SU-DHL-6 (cell line): ENCODE measurements at regions not wholly inside any gene's neighbourhood (a gene's known extent, or its start where the extent isn't known, plus 50 kb on each side); places are given as distances from the start of the nearest gene placed in this dataset.

Experiments used
- H2AFZ ChIP-seq: fragments of 200-600 bp; sonication (generic); 2 replicates; pipeline ENCODE4 v1.6.1; 2014; ENCODE audit warnings: low read depth, mild to moderate bottlenecking, moderate library complexity, mixed read lengths, antibody characterized with exemption, low read length; ENCODE audit not compliant: severe bottlenecking
- H3F3A ChIP-seq: fragments of 200-600 bp; shearing (Covaris generic); 2 replicates; pipeline ENCODE4 v1.6.0; 2016; ENCODE audit warnings: antibody characterized with exemption, mild to moderate bottlenecking; ENCODE audit not compliant: insufficient read depth
- H3K27ac ChIP-seq: fragments of 200-600 bp; sonication (generic); 2 replicates; pipeline ENCODE4 v1.5.1; 2016; ENCODE audit warnings: low read depth, mild to moderate bottlenecking, low read length, moderate library complexity, mixed read lengths
- H3K27me3 ChIP-seq: fragments of 200-600 bp; sonication (generic), shearing (Covaris generic); 2 replicates; pipeline ENCODE4 v1.6.0; 2014; ENCODE audit warnings: mild to moderate bottlenecking, low read length
- H3K36me3 ChIP-seq: fragments of 200-600 bp; sonication (generic); 2 replicates; pipeline ENCODE4 v1.6.1; 2014; ENCODE audit warnings: mild to moderate bottlenecking, low read length, mixed read lengths
- H3K4me2 ChIP-seq: fragments of 300-600, 200-600 bp; shearing (Covaris generic), sonication (generic); 2 replicates; pipeline ENCODE4 v1.6.0; 2014; ENCODE audit warnings: low read length, low read depth, mild to moderate bottlenecking; ENCODE audit not compliant: poor library complexity, severe bottlenecking
- H3K4me3 ChIP-seq: fragments of 200-600 bp; sonication (generic); 2 replicates; pipeline ENCODE4 v1.5.1; 2014; ENCODE audit warnings: antibody characterized with exemption, low read length, mild to moderate bottlenecking, mixed read lengths; ENCODE audit not compliant: insufficient read depth, poor library complexity, severe bottlenecking
- H3K79me2 ChIP-seq: fragments of 200-600 bp; sonication (generic); 2 replicates; pipeline ENCODE4 v1.6.1; 2014; ENCODE audit warnings: mild to moderate bottlenecking, low read length, moderate library complexity; ENCODE audit not compliant: insufficient read depth
- H3K9ac ChIP-seq: fragments of 200-600 bp; sonication (generic); 2 replicates; pipeline ENCODE4 v1.7.0; 2014; ENCODE audit warnings: mild to moderate bottlenecking, low read length
- H3K9me2 ChIP-seq: fragments of 200-600 bp; sonication (generic); replicated peaks from 2 replicates; pipeline ENCODE4 v1.6.1; 2014; ENCODE audit warnings: low read length; ENCODE audit not compliant: insufficient read depth
- H3K9me3 ChIP-seq: fragments of 200-600 bp; sonication (generic); 2 replicates; pipeline ENCODE4 v1.6.1; 2014; ENCODE audit warnings: low read length, mixed read lengths; ENCODE audit not compliant: insufficient read depth
- H4K20me1 ChIP-seq: fragments of 200-600 bp; sonication (generic); 2 replicates; pipeline ENCODE4 v1.6.1; 2014; ENCODE audit warnings: low read depth, mild to moderate bottlenecking, antibody characterized with exemption, low read length, moderate library complexity, mixed read lengths
- EZH2phosphoT487 ChIP-seq: fragments of 200-600 bp; sonication (generic), shearing (Covaris generic); conservative IDR thresholded peaks from 2 replicates; pipeline ENCODE4 v1.6.1; 2018; ENCODE audit warnings: mild to moderate bottlenecking, antibody characterized with exemption, low read length, moderate library complexity, mixed read lengths
- TF ChIP-seq, protein P1 (sequence below): fragments of 200-600 bp; sonication (generic); IDR thresholded peaks from one replicate; pipeline ENCODE4 v1.5.1; 2017; ENCODE audit warnings: antibody characterized with exemption, mild to moderate bottlenecking, low read length, moderate library complexity; ENCODE audit not compliant: insufficient read depth, poor library complexity, severe bottlenecking

DNA sequence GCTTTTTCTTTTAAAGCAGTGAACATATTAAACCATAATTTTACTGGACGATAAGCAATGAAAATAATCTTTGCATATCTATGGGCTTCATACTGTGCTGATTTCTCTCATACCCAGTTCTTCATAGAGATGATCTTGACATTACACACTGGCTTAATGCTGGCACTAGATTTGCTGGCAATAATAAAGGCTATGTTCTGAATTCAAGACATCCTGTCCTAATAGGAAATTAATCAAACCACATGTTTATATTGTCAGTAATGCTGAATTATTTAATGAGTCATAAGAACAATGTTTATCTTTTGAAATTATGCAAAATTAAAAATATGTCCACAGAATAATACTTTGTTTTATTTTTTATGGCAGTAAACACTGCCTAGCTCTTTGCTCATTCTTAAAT lies 643.2 kb downstream of the OTOL1 start:
- Histone ChIP-seq H3K27ac (no peak overlapping the region), H3K4me2 (no peak overlapping the region), H3K9ac (no peak overlapping the region), H3K4me3 (no peak overlapping the region), H3K36me3 (no peaks in the 10 kb centered on the region), H3K9me2 (no peaks in the 10 kb centered on the region), H3K79me2 (no peaks in the 10 kb centered on the region), H3K27me3 (no peaks in the 10 kb centered on the region), H3F3A (no peaks in the 10 kb centered on the region), H4K20me1 (no peaks in the 10 kb centered on the region), H3K9me3 (no peaks in the 10 kb centered on the region), H2AFZ (no peak overlapping the region)
- TF ChIP-seq, protein P1, sequence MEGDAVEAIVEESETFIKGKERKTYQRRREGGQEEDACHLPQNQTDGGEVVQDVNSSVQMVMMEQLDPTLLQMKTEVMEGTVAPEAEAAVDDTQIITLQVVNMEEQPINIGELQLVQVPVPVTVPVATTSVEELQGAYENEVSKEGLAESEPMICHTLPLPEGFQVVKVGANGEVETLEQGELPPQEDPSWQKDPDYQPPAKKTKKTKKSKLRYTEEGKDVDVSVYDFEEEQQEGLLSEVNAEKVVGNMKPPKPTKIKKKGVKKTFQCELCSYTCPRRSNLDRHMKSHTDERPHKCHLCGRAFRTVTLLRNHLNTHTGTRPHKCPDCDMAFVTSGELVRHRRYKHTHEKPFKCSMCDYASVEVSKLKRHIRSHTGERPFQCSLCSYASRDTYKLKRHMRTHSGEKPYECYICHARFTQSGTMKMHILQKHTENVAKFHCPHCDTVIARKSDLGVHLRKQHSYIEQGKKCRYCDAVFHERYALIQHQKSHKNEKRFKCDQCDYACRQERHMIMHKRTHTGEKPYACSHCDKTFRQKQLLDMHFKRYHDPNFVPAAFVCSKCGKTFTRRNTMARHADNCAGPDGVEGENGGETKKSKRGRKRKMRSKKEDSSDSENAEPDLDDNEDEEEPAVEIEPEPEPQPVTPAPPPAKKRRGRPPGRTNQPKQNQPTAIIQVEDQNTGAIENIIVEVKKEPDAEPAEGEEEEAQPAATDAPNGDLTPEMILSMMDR: no peak
- no peak for TF ChIP-seq EZH2phosphoT487

DNA sequence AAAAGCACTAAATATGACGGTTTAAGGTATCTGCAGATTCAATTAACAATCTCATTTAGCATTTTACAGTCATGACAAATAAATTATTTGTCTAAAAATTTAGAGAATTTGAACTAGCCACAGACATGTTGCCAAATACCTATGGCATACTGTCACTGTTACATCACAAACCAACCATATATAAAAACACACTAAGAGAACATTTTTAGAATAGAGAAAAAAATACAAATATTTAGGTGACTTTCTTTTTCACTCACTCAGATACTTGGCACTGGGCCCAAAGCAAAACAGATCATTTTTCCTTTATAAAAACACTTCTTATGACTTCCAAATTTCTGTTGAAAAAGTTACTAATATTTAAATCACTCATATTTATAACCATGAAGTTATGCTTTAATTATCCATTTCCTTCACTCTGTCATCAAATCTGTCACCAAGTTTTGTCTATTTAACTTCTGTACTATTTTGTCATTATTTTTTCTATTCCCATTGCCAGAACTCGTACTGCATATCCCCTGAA lies 644.7 kb downstream of the OTOL1 start:
- H3K79me2 ChIP-seq: no peaks in the 10 kb centered on the region
- H2AFZ ChIP-seq: no peak overlapping the region
- H3K4me3 ChIP-seq: no peak overlapping the region
- no peaks in the 10 kb centered on the region for H3K9me2 ChIP-seq
- H3K27me3 ChIP-seq: no peaks in the 10 kb centered on the region
- TF ChIP-seq, protein P1: no peak
- TF ChIP-seq EZH2phosphoT487: no peak
- H4K20me1 ChIP-seq: no peaks in the 10 kb centered on the region
- no peaks in the 10 kb centered on the region for H3F3A ChIP-seq
- no peak overlapping the region for H3K4me2 ChIP-seq
- no peaks in the 10 kb centered on the region for H3K36me3 ChIP-seq
- H3K9ac ChIP-seq: no peak overlapping the region
- H3K9me3 ChIP-seq: no peaks in the 10 kb centered on the region
- no peak overlapping the region for H3K27ac ChIP-seq

DNA sequence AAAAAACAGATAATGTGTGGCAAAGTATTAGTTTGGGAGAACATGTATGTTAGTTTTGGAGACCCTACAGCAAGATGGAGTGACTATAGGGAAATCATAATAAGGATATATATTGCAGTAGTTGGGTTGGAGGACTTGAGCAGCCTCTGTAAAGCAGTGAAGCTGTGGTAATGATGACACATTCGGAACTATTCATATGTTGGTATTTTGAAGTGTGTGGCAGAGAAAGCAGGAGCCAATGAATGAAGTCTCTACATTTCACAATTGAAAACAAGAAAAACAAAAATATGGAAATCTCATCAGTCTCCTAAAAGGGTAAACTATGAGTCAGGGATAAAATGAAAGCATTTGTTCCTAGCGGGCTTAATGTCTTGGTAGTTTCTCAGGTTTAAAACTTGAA lies 645.9 kb downstream of the OTOL1 start:
- Histone ChIP-seq H3K4me2 (no peak overlapping the region), H3K79me2 (no peaks in the 10 kb centered on the region), H3K27ac (no peak overlapping the region), H2AFZ (no peak overlapping the region), H4K20me1 (no peaks in the 10 kb centered on the region), H3K4me3 (no peak overlapping the region), H3K9me3 (no peaks in the 10 kb centered on the region), H3K9ac (no peak overlapping the region), H3K27me3 (no peaks in the 10 kb centered on the region), H3F3A (no peaks in the 10 kb centered on the region), H3K9me2 (no peaks in the 10 kb centered on the region), H3K36me3 (no peaks in the 10 kb centered on the region)
- no peak for TF ChIP-seq EZH2phosphoT487
- TF ChIP-seq, protein P1: no peak
